K562 (cell line): ENCODE measurements at regions not wholly inside any gene's neighbourhood (a gene's known extent, or its start where the extent isn't known, plus 50 kb on each side); places are given as distances from the start of the nearest gene placed in this dataset.

Experiments used
- ATAC-seq: fragments of 200-7000 bp; cut with Tn5 transposase; 3 replicates; pipeline ENCODE4 v1.9.1; 2020; ENCODE audit warnings: moderate library complexity
- BruUV-seq: library from RNA; stranded (reverse); fragments of 400-500 nt; replicated peaks from 2 replicates; lab custom pipeline; 2021; lab: Mats Ljungman, UMichigan
- CTCF ChIA-PET: fragments of 300-600 bp; formaldehyde crosslinking; extraction: SDS; loops from one replicate; lab custom pipeline; 2021; ENCODE audit warnings: low intra/inter-chr PET ratio; lab: Yijun Ruan, JAX
- POLR2A ChIA-PET: fragments of 300-600, 350-650 bp; sonication (Branson Sonifier 250); formaldehyde crosslinking; extraction: SDS; loops from one replicate; lab custom pipeline; 2021; ENCODE audit warnings: antibody characterized with exemption, inconsistent platforms; lab: Yijun Ruan, JAX
- DNase-seq, 4 experiments: peaks; one replicate each; pipeline versions ENCODE4 v3.0.0 to v3.0.0-alpha.2; 2011 to 2018; ENCODE audit warnings: low spot score in 3 of 4, mixed read lengths in 3 of 4; ENCODE audit errors: extremely low read depth in 1 of 4
- FAIRE-seq: peaks from 2 replicates; lab custom pipeline; 2011; peaks lifted over from hg19 to GRCh38; lab: Jason Lieb, UNC
- H2AFZ ChIP-seq: 2 replicates; pipeline ENCODE4 v1.6.0; 2011; ENCODE audit warnings: low read depth, low read length, control low read depth, inconsistent platforms
- H3K27ac ChIP-seq: fragments of 200-600 bp; 3 replicates; pipeline ENCODE4 v1.8.0; 2011; ENCODE audit warnings: low read depth, mild to moderate bottlenecking, control low read depth, inconsistent platforms, low read length, moderate library complexity, mixed read lengths; ENCODE audit errors: extremely low read depth
- H3K27me3 ChIP-seq, 2 experiments: fragments of 300-600 bp in 1 of 2; 2 replicates in 1 of 2; 3 replicates in 1 of 2; pipeline versions ENCODE4 v1.6.0 to v1.8.0; 2011; ENCODE audit warnings: inconsistent platforms in 2 of 2, low read length in 2 of 2, mild to moderate bottlenecking in 1 of 2, mixed read lengths in 1 of 2, moderate library complexity in 1 of 2; ENCODE audit not compliant: control insufficient read depth in 2 of 2, insufficient read depth in 2 of 2
- H3K36me3 ChIP-seq: fragments of 300-600 bp; 3 replicates; pipeline ENCODE4 v1.8.0; 2011; ENCODE audit warnings: mild to moderate bottlenecking, low read length, inconsistent platforms; ENCODE audit not compliant: control insufficient read depth, insufficient read depth
- H3K4me1 ChIP-seq, 2 experiments: fragments of 200-600 bp in 1 of 2; replicated peaks in 1 of 2; 2 replicates in 1 of 2; 3 replicates in 1 of 2; pipeline versions ENCODE4 v1.5.1 to v1.8.0; 2011; ENCODE audit warnings: inconsistent platforms in 2 of 2, low read length in 2 of 2, mild to moderate bottlenecking in 1 of 2, mixed read lengths in 1 of 2, moderate library complexity in 1 of 2; ENCODE audit not compliant: control insufficient read depth in 2 of 2, insufficient read depth in 2 of 2
- H3K4me2 ChIP-seq: 2 replicates; pipeline ENCODE4 v1.6.1; 2011; ENCODE audit warnings: low read length, control low read depth, inconsistent platforms, mixed read lengths; ENCODE audit not compliant: insufficient read depth
- H3K4me3 ChIP-seq: fragments of 200-600 bp; sonication (generic), shearing (Covaris generic); 2 replicates; pipeline ENCODE4 v1.5.1; 2016; ENCODE audit warnings: control low read depth, inconsistent platforms
- H3K79me2 ChIP-seq: fragments of 200-600 bp; 3 replicates; pipeline ENCODE4 v1.8.0; 2011; ENCODE audit warnings: low read length, inconsistent platforms; ENCODE audit not compliant: control insufficient read depth, insufficient read depth
- H3K9ac ChIP-seq, 2 experiments: 2 replicates each; pipeline versions ENCODE4 v1.6.0 to v1.6.1; 2011; ENCODE audit warnings: low read depth in 2 of 2, low read length in 2 of 2, control low read depth in 1 of 2, inconsistent platforms in 1 of 2, mild to moderate bottlenecking in 1 of 2, mixed read lengths in 1 of 2; ENCODE audit not compliant: insufficient read depth in 1 of 2
- H3K9me1 ChIP-seq: one replicate; pipeline ENCODE4 v1.6.0; 2011; ENCODE audit warnings: inconsistent platforms, mild to moderate bottlenecking, low read length, moderate library complexity; ENCODE audit not compliant: control insufficient read depth, insufficient read depth
- H3K9me3 ChIP-seq: replicated peaks from 2 replicates; pipeline ENCODE4 v1.5.1; 2011; ENCODE audit warnings: low read depth, low read length, inconsistent platforms; ENCODE audit not compliant: control insufficient read depth, insufficient read depth
- H4K20me1 ChIP-seq: replicated peaks from 2 replicates; pipeline ENCODE4 v1.6.1; 2011; ENCODE audit warnings: low read length, inconsistent platforms, mixed read lengths; ENCODE audit not compliant: control insufficient read depth, insufficient read depth
- HDAC8 ChIP-seq: fragments of 450-650 bp; IDR thresholded peaks from 2 replicates; pipeline ENCODE4 v1.6.1; 2016; ENCODE audit warnings: mild to moderate bottlenecking, missing genetic modification characterization, moderate library complexity, missing compliant biosample characterization
- HNRNPUL1 ChIP-seq: fragments of 200-400 bp; formaldehyde crosslinking; IDR thresholded peaks from 2 replicates; pipeline ENCODE4 v1.6.1; 2017; ENCODE audit warnings: low read length
- HSF4 ChIP-seq: fragments of 250-450 bp; sonication (Bioruptor Pico); IDR thresholded peaks from 2 replicates; pipeline ENCODE4 v2.1.2; 2022; ENCODE audit warnings: mild to moderate bottlenecking, moderate library complexity, borderline replicate concordance
- NR1H2 ChIP-seq: sonication (generic); formaldehyde crosslinking; IDR thresholded peaks from 2 replicates; pipeline ENCODE4 v1.4.0; 2020; ENCODE audit warnings: mild to moderate bottlenecking, missing genetic modification reagents
- POLR3G ChIP-seq: IDR thresholded peaks from 2 replicates; pipeline ENCODE4 v1.6.1; 2011; ENCODE audit not compliant: insufficient read length, insufficient replicate concordance; ENCODE audit errors: extremely low read depth
- PREB ChIP-seq: sonication (generic); formaldehyde crosslinking; IDR thresholded peaks from 2 replicates; pipeline ENCODE4 v1.8.1; 2023; ENCODE audit warnings: mild to moderate bottlenecking, missing genetic modification reagents
- SIN3A ChIP-seq, 2 experiments: fragments of 150-350 bp in 1 of 2; IDR thresholded peaks; 2 replicates each; pipeline ENCODE4 v1.6.1; 2011 to 2016; ENCODE audit warnings: borderline replicate concordance in 2 of 2, low read depth in 2 of 2, low read length in 2 of 2, mild to moderate bottlenecking in 2 of 2, moderate library complexity in 2 of 2; ENCODE audit not compliant: control insufficient read depth in 1 of 2
- ZBED1 ChIP-seq: IDR thresholded peaks from 2 replicates; pipeline ENCODE4 v1.6.1; 2014
- ZBTB11 ChIP-seq, 3 experiments: fragments of 200-800 bp in 1 of 3; fragments of 250-450 bp in 1 of 3; fragments of 450-650 bp in 1 of 3; sonication (Bioruptor Pico) in 1 of 3; sonication (Bioruptor generic) in 1 of 3; formaldehyde crosslinking in 1 of 3; IDR thresholded peaks; 2 replicates each; pipeline versions ENCODE4 v1.6.1 to v1.8.0; 2016 to 2022; ENCODE audit warnings: mild to moderate bottlenecking in 2 of 3, missing genetic modification characterization in 2 of 3, missing compliant biosample characterization in 1 of 3, moderate library complexity in 1 of 3
- ZEB2 ChIP-seq: fragments of 450-650 bp; IDR thresholded peaks from 2 replicates; pipeline ENCODE4 v1.6.1; 2016
- ZNF655 ChIP-seq: fragments of 250-450 bp; sonication (Bioruptor Pico); IDR thresholded peaks from 2 replicates; pipeline ENCODE4 v1.5.0; 2021
- WGBS: fragments of 100-300 bp; shearing (Covaris generic); methylation state at CpG from one replicate; pipeline ENCODE4 v1.1.6; 2016; ENCODE audit warnings: low coverage, mixed read lengths; ENCODE audit not compliant: insufficient coverage; ENCODE audit errors: missing lambda C conversion rate; 5-methylcytosine and 5-hydroxymethylcytosine counted together
- in situ Hi-C: fragments of 300-500 bp; cut with MboI; formaldehyde crosslinking; loops from 4 replicates; pipeline ENCODE4 v1.15.0; 2018; ENCODE audit warnings: inconsistent platforms, mixed read lengths
- intact Hi-C: fragments of 100-400 bp; cut with micrococcal nuclease; formaldehyde crosslinking; loops from 2 replicates; pipeline ENCODE4 v1.14.2; 2022
- TF ChIP-seq, protein P1 (sequence below): fragments of 450-650 bp; IDR thresholded peaks from 2 replicates; pipeline ENCODE4 v1.6.1; 2016

- TF ChIP-seq, protein P1, sequence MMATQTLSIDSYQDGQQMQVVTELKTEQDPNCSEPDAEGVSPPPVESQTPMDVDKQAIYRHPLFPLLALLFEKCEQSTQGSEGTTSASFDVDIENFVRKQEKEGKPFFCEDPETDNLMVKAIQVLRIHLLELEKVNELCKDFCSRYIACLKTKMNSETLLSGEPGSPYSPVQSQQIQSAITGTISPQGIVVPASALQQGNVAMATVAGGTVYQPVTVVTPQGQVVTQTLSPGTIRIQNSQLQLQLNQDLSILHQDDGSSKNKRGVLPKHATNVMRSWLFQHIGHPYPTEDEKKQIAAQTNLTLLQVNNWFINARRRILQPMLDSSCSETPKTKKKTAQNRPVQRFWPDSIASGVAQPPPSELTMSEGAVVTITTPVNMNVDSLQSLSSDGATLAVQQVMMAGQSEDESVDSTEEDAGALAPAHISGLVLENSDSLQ, result peak; percentile 53; the same call in 1 of the 2 replicates
These were observed 127.2 kb downstream of the NFKBIZ start (continued) for GRCh38 chr3:101976473-101976872.

DNA sequence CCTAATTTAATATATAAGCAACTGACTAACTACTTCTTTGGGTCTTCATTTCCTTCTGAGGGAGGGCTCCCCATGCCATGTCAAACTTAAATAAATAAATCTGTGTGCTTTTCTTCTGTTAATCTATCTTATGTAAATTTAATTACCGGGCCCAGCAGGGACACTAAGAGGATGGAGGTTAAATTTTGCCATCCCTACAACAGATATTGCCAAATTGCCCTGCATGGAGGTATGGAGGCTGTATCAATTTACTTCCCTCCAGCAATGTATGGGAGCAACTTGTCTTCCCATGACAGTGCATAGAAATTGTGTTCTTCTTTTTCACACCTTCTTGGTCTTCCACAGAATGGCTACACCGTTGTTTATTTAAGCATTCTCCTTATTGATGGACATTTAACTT, 129.0 kb downstream of the NFKBIZ start:
- no peak overlapping the region for H3K4me2 ChIP-seq
- H3K36me3 ChIP-seq, result no peaks in the 10 kb centered on the region
- no peak overlapping the region for H2AFZ ChIP-seq
- TF ChIP-seq HNRNPUL1, result no peak
- no peak for TF ChIP-seq ZBED1
- no peak for TF ChIP-seq HSF4 (CRISPR knock-in tag)
- TF ChIP-seq POLR3G, result no peak
- no peak for TF ChIP-seq HDAC8 (tag)
- TF ChIP-seq ZEB2, result no peak
- TF ChIP-seq ZNF655 (CRISPR knock-in tag), result no peak
- TF ChIP-seq PREB (CRISPR knock-in tag), result no peak
- no peak for TF ChIP-seq ZBTB11 (CRISPR knock-in tag; IDR thresholded peaks at IDR 0.05)
- TF ChIP-seq NR1H2, result no peak
- no peak for TF ChIP-seq SIN3A (IDR thresholded peaks at IDR 0.05; ENCODE audit: borderline replicate concordance in 2 of 2, control insufficient read depth in 1 of 2, low read depth in 2 of 2, low read length in 2 of 2)
- H3K27ac ChIP-seq, result no peak overlapping the region
- intact Hi-C loops (no loop called here), in situ Hi-C loops (no loop called here)
- ATAC-seq, result no peak
- H3K27me3 ChIP-seq, result no peaks in the 10 kb centered on the region
- H3K79me2 ChIP-seq, result no peaks in the 10 kb centered on the region
- ChIA-PET POLR2A (no interaction called here), CTCF (no interaction called here)
- no peaks in the 10 kb centered on the region for H3K4me1 ChIP-seq
- FAIRE-seq, result no peak
- H4K20me1 ChIP-seq, result no peaks in the 10 kb centered on the region
- H3K9me1 ChIP-seq, result no peaks in the 10 kb centered on the region
- DNase-seq, result no peak
- no peak overlapping the region for H3K4me3 ChIP-seq
- H3K9ac ChIP-seq, result no peak overlapping the region
- H3K9me3 ChIP-seq, result no peaks in the 10 kb centered on the region
- no TSS peak for BruUV-seq
- 0% methylated on average over 2 of the region's 2 CpGs for WGBS
